PC-3 (cell line): ENCODE measurements at regions not wholly inside any gene's neighbourhood (a gene's known extent, or its start where the extent isn't known, plus 50 kb on each side); places are given as distances from the start of the nearest gene placed in this dataset.

Experiments used
- ATAC-seq: fragments of 200-7000 bp; cut with Tn5 transposase; 2 replicates; pipeline ENCODE4 v1.9.1; 2020; ENCODE audit warnings: mild to moderate bottlenecking, moderate library complexity
- BruUV-seq: library from RNA; stranded (reverse); fragments of 400-500 nt; replicated peaks from 2 replicates; lab custom pipeline; 2021; lab: Mats Ljungman, UMichigan
- CTCF ChIA-PET: fragments of 300-600 bp; sonication (Branson Sonifier 250); formaldehyde crosslinking; loops from one replicate; lab custom pipeline; 2022; ENCODE audit warnings: antibody characterized with exemption; lab: Charles Lee
- POLR2A ChIA-PET: fragments of 300-600 bp; sonication (Branson Sonifier 250); formaldehyde crosslinking; loops from one replicate; lab custom pipeline; 2022; ENCODE audit warnings: antibody characterized with exemption; ENCODE audit not compliant: unreplicated experiment; lab: Charles Lee
- DNase-seq: peaks from one replicate; pipeline ENCODE4 v3.0.0-alpha.2; 2015
- H2AFZ ChIP-seq: fragments of 300-600 bp; sonication (generic); 2 replicates; pipeline ENCODE4 v1.6.0; 2016; ENCODE audit warnings: antibody characterized with exemption, low read length
- H3F3A ChIP-seq: fragments of 300-600 bp; sonication (generic); one replicate; pipeline ENCODE4 v1.6.0; 2017; ENCODE audit warnings: antibody characterized with exemption, low read length, control low read depth, mild to moderate bottlenecking; ENCODE audit not compliant: unreplicated experiment
- H3K27ac ChIP-seq: fragments of 300-600 bp; sonication (generic); 2 replicates; pipeline ENCODE4 v1.5.1; 2016; ENCODE audit warnings: mild to moderate bottlenecking, low read length
- H3K27me3 ChIP-seq: fragments of 300-600 bp; sonication (generic); 2 replicates; pipeline ENCODE4 v1.6.1; 2016; ENCODE audit warnings: low read length, mixed read lengths
- H3K36me3 ChIP-seq: fragments of 300-600 bp; sonication (generic); 2 replicates; pipeline ENCODE4 v1.6.1; 2016; ENCODE audit warnings: low read depth, mixed run types, low read length, mixed read lengths
- H3K4me1 ChIP-seq: fragments of 300-600 bp; sonication (generic); 2 replicates; pipeline ENCODE4 v1.5.1; 2016; ENCODE audit warnings: low read length; ENCODE audit not compliant: insufficient read depth
- H3K4me2 ChIP-seq: fragments of 300-600 bp; sonication (generic); 2 replicates; pipeline ENCODE4 v1.6.0; 2016; ENCODE audit warnings: low read length
- H3K4me3 ChIP-seq: fragments of 300-600 bp; sonication (generic); 2 replicates; pipeline ENCODE4 v1.5.1; 2016; ENCODE audit warnings: mild to moderate bottlenecking, low read length, mixed read lengths
- H3K79me2 ChIP-seq: fragments of 300-600 bp; sonication (generic); 2 replicates; pipeline ENCODE4 v1.6.1; 2017; ENCODE audit warnings: low read length, mixed read lengths
- H3K9ac ChIP-seq: fragments of 300-600 bp; sonication (generic); 2 replicates; pipeline ENCODE4 v1.6.0; 2016; ENCODE audit warnings: mild to moderate bottlenecking, low read length
- H3K9me2 ChIP-seq: fragments of 300-600 bp; sonication (generic); replicated peaks from 2 replicates; pipeline ENCODE4 v1.6.1; 2016; ENCODE audit warnings: mixed run types, low read length, mixed read lengths
- H3K9me3 ChIP-seq: fragments of 300-600 bp; sonication (generic); 2 replicates; pipeline ENCODE4 v1.6.1; 2016; ENCODE audit warnings: low read length, mixed read lengths
- H4K20me1 ChIP-seq: fragments of 300-600 bp; sonication (generic); 2 replicates; pipeline ENCODE4 v1.6.1; 2016; ENCODE audit warnings: low read length, mixed read lengths
- EZH2 ChIP-seq: fragments of 300-600 bp; sonication (generic); IDR thresholded peaks from one replicate; pipeline ENCODE4 v1.6.1; 2017; ENCODE audit warnings: antibody characterized with exemption, mild to moderate bottlenecking, low read length; ENCODE audit not compliant: unreplicated experiment
- EZH2phosphoT487 ChIP-seq: fragments of 300-600 bp; sonication (generic); IDR thresholded peaks from 2 replicates; pipeline ENCODE4 v1.6.1; 2018; ENCODE audit warnings: mild to moderate bottlenecking, antibody characterized with exemption, low read length, borderline replicate concordance
- intact Hi-C: fragments of 100-400 bp; cut with micrococcal nuclease; formaldehyde crosslinking; loops from 2 replicates; pipeline ENCODE4 v1.9.0; 2023
- TF ChIP-seq, protein P1 (sequence below): fragments of 300-600 bp; sonication (generic); conservative IDR thresholded peaks from 2 replicates; pipeline ENCODE4 v1.5.1; 2017; ENCODE audit warnings: antibody characterized with exemption, low read depth, mild to moderate bottlenecking, low read length

DNA sequence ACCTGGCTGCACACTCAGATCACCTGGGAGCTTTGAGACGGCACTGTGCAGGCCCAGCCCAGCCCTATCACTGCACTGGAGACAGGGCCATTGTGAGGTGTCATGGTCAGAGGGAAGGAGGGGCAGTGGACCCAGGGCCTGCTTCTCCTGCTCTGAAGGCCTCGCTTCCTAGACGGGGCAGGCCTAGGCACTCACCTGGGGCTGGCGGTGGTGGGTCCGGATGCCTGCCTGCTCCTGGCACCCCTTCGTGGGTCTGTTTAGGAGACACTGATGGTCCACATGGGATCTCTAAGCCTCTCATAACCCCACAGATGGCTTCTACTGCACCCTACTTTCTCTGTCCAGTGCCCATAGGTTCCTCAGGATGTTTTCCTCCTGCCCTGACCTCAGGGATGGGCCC is 230.9 kb downstream of the MATN1 start:
- BruUV-seq = no TSS peak
- TF ChIP-seq, protein P1, sequence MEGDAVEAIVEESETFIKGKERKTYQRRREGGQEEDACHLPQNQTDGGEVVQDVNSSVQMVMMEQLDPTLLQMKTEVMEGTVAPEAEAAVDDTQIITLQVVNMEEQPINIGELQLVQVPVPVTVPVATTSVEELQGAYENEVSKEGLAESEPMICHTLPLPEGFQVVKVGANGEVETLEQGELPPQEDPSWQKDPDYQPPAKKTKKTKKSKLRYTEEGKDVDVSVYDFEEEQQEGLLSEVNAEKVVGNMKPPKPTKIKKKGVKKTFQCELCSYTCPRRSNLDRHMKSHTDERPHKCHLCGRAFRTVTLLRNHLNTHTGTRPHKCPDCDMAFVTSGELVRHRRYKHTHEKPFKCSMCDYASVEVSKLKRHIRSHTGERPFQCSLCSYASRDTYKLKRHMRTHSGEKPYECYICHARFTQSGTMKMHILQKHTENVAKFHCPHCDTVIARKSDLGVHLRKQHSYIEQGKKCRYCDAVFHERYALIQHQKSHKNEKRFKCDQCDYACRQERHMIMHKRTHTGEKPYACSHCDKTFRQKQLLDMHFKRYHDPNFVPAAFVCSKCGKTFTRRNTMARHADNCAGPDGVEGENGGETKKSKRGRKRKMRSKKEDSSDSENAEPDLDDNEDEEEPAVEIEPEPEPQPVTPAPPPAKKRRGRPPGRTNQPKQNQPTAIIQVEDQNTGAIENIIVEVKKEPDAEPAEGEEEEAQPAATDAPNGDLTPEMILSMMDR = no peak
- TF ChIP-seq EZH2 (no peak), EZH2phosphoT487 (no peak)
- Histone ChIP-seq H3K4me1 (no peaks in the 10 kb centered on the region), H3K27me3 (no peaks in the 10 kb centered on the region), H3K4me3 (no peak overlapping the region), H4K20me1 (no peaks in the 10 kb centered on the region), H3K27ac (no peak overlapping the region), H3K4me2 (no peak overlapping the region), H2AFZ (no peak overlapping the region), H3K9me3 (no peaks in the 10 kb centered on the region), H3F3A (no peaks in the 10 kb centered on the region), H3K36me3 (no peaks in the 10 kb centered on the region), H3K79me2 (no peaks in the 10 kb centered on the region), H3K9me2 (no peaks in the 10 kb centered on the region), H3K9ac (no peak overlapping the region)
- ChIA-PET POLR2A (no interaction called here), CTCF (no interaction called here)
- no peak for DNase-seq
- intact Hi-C loops = no loop called here
- ATAC-seq = no peak

DNA sequence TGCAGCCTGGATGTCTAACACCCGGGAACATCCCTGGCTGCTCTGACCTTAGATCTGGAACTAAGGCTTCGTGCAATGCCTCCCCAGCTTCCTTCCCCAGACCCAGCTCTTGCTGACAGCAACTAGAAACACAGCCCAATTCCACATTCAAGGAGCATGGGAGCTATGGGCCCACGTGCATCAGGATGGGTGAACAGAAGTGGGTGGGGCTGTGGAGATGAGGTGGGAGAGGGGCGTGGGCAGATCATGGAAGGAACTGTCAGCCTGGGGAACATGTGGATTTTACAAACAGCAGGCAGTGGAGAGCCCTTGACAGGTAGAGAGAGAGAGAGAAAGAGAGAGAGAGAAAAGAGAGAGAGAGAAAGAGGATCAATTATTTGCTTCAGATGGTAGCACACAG is 231.6 kb downstream of the MATN1 start:
- Histone ChIP-seq H3K4me1 (no peaks in the 10 kb centered on the region), H3K9ac (no peak overlapping the region), H3K4me2 (no peak overlapping the region), H3K9me2 (no peaks in the 10 kb centered on the region), H3K4me3 (no peak overlapping the region), H3K36me3 (no peaks in the 10 kb centered on the region), H3K27ac (no peak overlapping the region), H3F3A (no peaks in the 10 kb centered on the region), H3K27me3 (no peaks in the 10 kb centered on the region), H3K9me3 (no peaks in the 10 kb centered on the region), H4K20me1 (no peaks in the 10 kb centered on the region), H2AFZ (no peak overlapping the region), H3K79me2 (no peaks in the 10 kb centered on the region)
- intact Hi-C loops = no loop called here
- no peak for ATAC-seq
- ChIA-PET CTCF (no interaction called here), POLR2A (no interaction called here)
- no peak for TF ChIP-seq EZH2phosphoT487
- TF ChIP-seq, protein P1 = no peak
- no peak for TF ChIP-seq EZH2
- no TSS peak for BruUV-seq
- no peak for DNase-seq

DNA sequence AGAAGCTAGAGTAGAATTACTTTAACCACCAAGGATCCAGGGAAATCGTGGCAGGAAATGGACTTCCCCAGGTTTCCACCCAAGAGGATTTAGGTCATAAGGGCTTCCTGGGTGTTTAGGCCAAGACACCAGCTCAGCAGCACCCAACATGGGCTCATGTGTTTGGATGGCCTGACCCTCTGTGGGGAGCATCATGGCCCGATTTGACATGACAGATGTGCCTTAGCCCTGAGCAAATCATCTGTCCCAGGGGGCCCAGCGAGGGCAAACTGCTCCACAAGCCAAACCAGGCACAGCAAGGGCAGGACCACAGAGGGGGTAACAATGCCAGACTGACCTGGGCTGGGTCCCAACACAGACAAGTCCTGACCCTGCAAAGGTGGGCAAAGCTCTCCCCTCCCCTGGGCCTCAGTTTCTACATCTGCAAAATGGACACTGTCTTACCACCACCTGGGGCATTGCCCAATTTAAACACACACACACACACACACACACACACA is 232.8 kb downstream of the MATN1 start:
- intact Hi-C loops = no loop called here
- H3K9me2 ChIP-seq = no peaks in the 10 kb centered on the region
- H3K79me2 ChIP-seq = no peaks in the 10 kb centered on the region
- TF ChIP-seq, protein P1 = no peak
- no peak for TF ChIP-seq EZH2
- no peak for TF ChIP-seq EZH2phosphoT487
- ATAC-seq = no peak
- BruUV-seq = no TSS peak
- no peaks in the 10 kb centered on the region for H3K27me3 ChIP-seq
- no peak overlapping the region for H3K4me3 ChIP-seq
- no peaks in the 10 kb centered on the region for H3F3A ChIP-seq
- H3K4me1 ChIP-seq = no peaks in the 10 kb centered on the region
- H2AFZ ChIP-seq = no peak overlapping the region
- no peak for DNase-seq
- no peak overlapping the region for H3K9ac ChIP-seq
- ChIA-PET CTCF (no interaction called here), POLR2A (no interaction called here)
- H4K20me1 ChIP-seq = no peaks in the 10 kb centered on the region
- no peak overlapping the region for H3K27ac ChIP-seq
- H3K4me2 ChIP-seq = no peak overlapping the region
- H3K9me3 ChIP-seq = no peaks in the 10 kb centered on the region
- no peaks in the 10 kb centered on the region for H3K36me3 ChIP-seq
